Lung (tissue), 11 donors: ENCODE measurements at regions not wholly inside any gene's neighbourhood (a gene's known extent, or its start where the extent isn't known, plus 50 kb on each side); places are given as distances from the start of the nearest gene placed in this dataset.
"Not testable (repeated sequence)": the region's sequence is repeated elsewhere in the genome, so short reads cannot be mapped to it uniquely, and the experiment has no call there.

Experiments used
- ATAC-seq: fragments of 200-7000 bp; cut with Tn5 transposase; one replicate; pipeline ENCODE4 v1.9.1; 2020; ENCODE audit warnings: moderate number of reproducible peaks; ENCODE audit not compliant: insufficient read depth, low FRiP score
- DNase-seq, 3 donors: peaks; one replicate each; pipeline ENCODE4 v3.0.0-alpha.2; 2013 to 2017
- H3K27ac ChIP-seq, 2 donors: one replicate each; pipeline ENCODE4 v1.5.1; 2013; ENCODE audit warnings: mild to moderate bottlenecking in 2 of 2, moderate library complexity in 2 of 2, control low read depth in 1 of 2, inconsistent platforms in 1 of 2, low read depth in 1 of 2, low read length in 1 of 2
- H3K27me3 ChIP-seq, 3 donors: one replicate each; pipeline ENCODE4 v1.5.1; 2013; ENCODE audit warnings: low read length in 2 of 3; ENCODE audit not compliant: control insufficient read depth in 3 of 3, insufficient read depth in 3 of 3
- H3K36me3 ChIP-seq, 4 donors: one replicate each; pipeline ENCODE4 v1.5.1; 2013; ENCODE audit warnings: low read length in 4 of 4, mild to moderate bottlenecking in 1 of 4, moderate library complexity in 1 of 4; ENCODE audit not compliant: control insufficient read depth in 4 of 4, insufficient read depth in 4 of 4
- H3K4me1 ChIP-seq, 5 donors: one replicate each; pipeline ENCODE4 v1.5.1; 2013; ENCODE audit warnings: low read length in 5 of 5, mild to moderate bottlenecking in 2 of 5, moderate library complexity in 1 of 5; ENCODE audit not compliant: control insufficient read depth in 5 of 5, insufficient read depth in 5 of 5
- H3K4me3 ChIP-seq: one replicate; pipeline ENCODE4 v1.5.1; 2013; ENCODE audit warnings: mild to moderate bottlenecking, control low read depth, moderate library complexity
- H3K9ac ChIP-seq, 2 donors: one replicate each; pipeline ENCODE4 v1.5.1; 2013; ENCODE audit warnings: low read length in 2 of 2, control low read depth in 1 of 2; ENCODE audit not compliant: insufficient read depth in 1 of 2
- H3K9me3 ChIP-seq, 4 donors: one replicate each; pipeline ENCODE4 v1.5.1; 2013; ENCODE audit warnings: low read length in 3 of 4, mild to moderate bottlenecking in 1 of 4, moderate library complexity in 1 of 4; ENCODE audit not compliant: control insufficient read depth in 4 of 4, insufficient read depth in 3 of 4
- CTCF ChIP-seq: IDR thresholded peaks from 2 replicates; pipeline ENCODE4 v1.5.1; 2012; ENCODE audit warnings: mild to moderate bottlenecking; ENCODE audit errors: control extremely low read depth, extremely low read depth
- WGBS, 2 donors: extraction: QIAGEN DNeasy Blood & Tissue Kit; methylation state at CpG; one replicate each; pipeline ENCODE4 v1.1.7; 2013; 5-methylcytosine and 5-hydroxymethylcytosine counted together
- donor health status: control.
- donor health status: control.
- donor health status: Bipolar disorder and iron deficiency.
- donor health status: healthy.
- donor health status: DM: yes; HTN: yes; CAD: no.

GRCh38 chrX:3493605-3494004 lies 147.2 kb upstream of the MXRA5 start:
- DNase-seq = no peak
- Histone ChIP-seq H3K27me3 (peaks cover 0 to 55% (median 4%) of the 10 kb centered on the region in 3 donors), H3K9me3 (peaks cover 0 to 8% (median 0%) of the 10 kb centered on the region in 4 donors), H3K4me1 (no peaks in the 10 kb centered on the region), H3K9ac (no peak overlapping the region), H3K36me3 (no peaks in the 10 kb centered on the region), H3K4me3 (no peak overlapping the region), H3K27ac (no peak overlapping the region)
- TF ChIP-seq CTCF = no peak
- no peak for ATAC-seq

GRCh38 chrX:3485727-3486126 lies 139.3 kb upstream of the MXRA5 start:
- H3K27ac ChIP-seq = no peak overlapping the region
- H3K36me3 ChIP-seq = no peaks in the 10 kb centered on the region
- H3K4me1 ChIP-seq = no peaks in the 10 kb centered on the region
- 71 to 73% methylated on average over 8 of the region's 8 CpGs for WGBS, 2 donors
- H3K27me3 ChIP-seq = peaks cover 0 to 40% (median 10%) of the 10 kb centered on the region in 3 donors
- no peak for TF ChIP-seq CTCF
- no peak overlapping the region for H3K4me3 ChIP-seq
- H3K9ac ChIP-seq = no peak overlapping the region
- no peak for DNase-seq
- peaks cover 0 to 2% (median 0%) of the 10 kb centered on the region in 4 donors for H3K9me3 ChIP-seq
- ATAC-seq = no peak

GRCh38 chrX:3479026-3479425 lies 132.6 kb upstream of the MXRA5 start:
- 55 to 76% methylated on average over 4 of the region's 4 CpGs for WGBS, 2 donors
- Histone ChIP-seq H3K27ac (no peak overlapping the region), H3K36me3 (no peaks in the 10 kb centered on the region), H3K27me3 (peaks cover 0 to 39% (median 5%) of the 10 kb centered on the region in 3 donors), H3K4me3 (no peak overlapping the region), H3K9me3 (no peaks in the 10 kb centered on the region), H3K9ac (no peak overlapping the region), H3K4me1 (no peaks in the 10 kb centered on the region)
- DNase-seq (peak in 2 of 3 donors; percentile 58 to 67), ATAC-seq (no peak)
- TF ChIP-seq CTCF = no peak

GRCh38 chrX:3476973-3477372 lies 130.5 kb upstream of the MXRA5 start:
- TF ChIP-seq CTCF = no peak
- Histone ChIP-seq H3K27me3 (peaks cover 0 to 31% (median 3%) of the 10 kb centered on the region in 3 donors), H3K4me3 (no peak overlapping the region), H3K9ac (no peak overlapping the region), H3K9me3 (no peaks in the 10 kb centered on the region), H3K27ac (no peak overlapping the region), H3K4me1 (no peaks in the 10 kb centered on the region), H3K36me3 (no peaks in the 10 kb centered on the region)
- ATAC-seq (no peak), DNase-seq (no peak)
- 87% methylated on average over 4 of the region's 4 CpGs for WGBS, 2 donors

- H3K9me3 ChIP-seq, H3K27ac ChIP-seq, H3K9ac ChIP-seq, H3K4me3 ChIP-seq, ATAC-seq, DNase-seq, H3K36me3 ChIP-seq, H3K4me1 ChIP-seq: not testable (repeated sequence)
- 83 to 89% methylated on average over 7 of the region's 7 CpGs for WGBS, 2 donors
- H3K27me3 ChIP-seq = peaks cover 0 to 15% (median 0%) of the 10 kb centered on the region in 3 donors
Observed at GRCh38 chrX:3470211-3470679, 123.8 kb upstream of the MXRA5 start.
